ACC112 (cell line): ENCODE measurements at regions not wholly inside any gene's neighbourhood (a gene's known extent, or its start where the extent isn't known, plus 50 kb on each side); places are given as distances from the start of the nearest gene placed in this dataset.

Source experiments
- H2AFZ ChIP-seq: fragments of 200-600 bp; sonication (generic); one replicate; pipeline ENCODE4 v1.6.0; 2017; ENCODE audit warnings: antibody characterized with exemption, low read length; ENCODE audit not compliant: unreplicated experiment
- H3K27ac ChIP-seq: fragments of 200-600 bp; sonication (generic); 2 replicates; pipeline ENCODE4 v1.5.1; 2014; ENCODE audit warnings: low read depth, mild to moderate bottlenecking, antibody characterized with exemption, low read length, moderate library complexity
- H3K27me3 ChIP-seq: fragments of 200-600 bp; sonication (generic); 2 replicates; pipeline ENCODE4 v1.6.1; 2014; ENCODE audit warnings: mild to moderate bottlenecking, antibody characterized with exemption, low read length, moderate library complexity, mixed read lengths; ENCODE audit not compliant: insufficient read depth
- H3K36me3 ChIP-seq: fragments of 200-600 bp; sonication (generic); 2 replicates; pipeline ENCODE4 v1.6.1; 2016; ENCODE audit warnings: mild to moderate bottlenecking, antibody characterized with exemption, low read length, moderate library complexity, mixed read lengths; ENCODE audit not compliant: insufficient read depth
- H3K4me1 ChIP-seq: fragments of 200-600 bp; sonication (generic); one replicate; pipeline ENCODE4 v1.6.1; 2016; ENCODE audit warnings: low read length, mixed read lengths; ENCODE audit not compliant: insufficient read depth, unreplicated experiment, control insufficient read depth
- H3K4me3 ChIP-seq: fragments of 200-600 bp; sonication (generic); 2 replicates; pipeline ENCODE4 v1.5.1; 2014; ENCODE audit warnings: mild to moderate bottlenecking, low read depth, low read length
- H3K79me2 ChIP-seq: fragments of 200-600 bp; sonication (generic); one replicate; pipeline ENCODE4 v1.6.0; 2016; ENCODE audit warnings: low read length; ENCODE audit not compliant: control insufficient read depth, unreplicated experiment, insufficient read depth

DNA sequence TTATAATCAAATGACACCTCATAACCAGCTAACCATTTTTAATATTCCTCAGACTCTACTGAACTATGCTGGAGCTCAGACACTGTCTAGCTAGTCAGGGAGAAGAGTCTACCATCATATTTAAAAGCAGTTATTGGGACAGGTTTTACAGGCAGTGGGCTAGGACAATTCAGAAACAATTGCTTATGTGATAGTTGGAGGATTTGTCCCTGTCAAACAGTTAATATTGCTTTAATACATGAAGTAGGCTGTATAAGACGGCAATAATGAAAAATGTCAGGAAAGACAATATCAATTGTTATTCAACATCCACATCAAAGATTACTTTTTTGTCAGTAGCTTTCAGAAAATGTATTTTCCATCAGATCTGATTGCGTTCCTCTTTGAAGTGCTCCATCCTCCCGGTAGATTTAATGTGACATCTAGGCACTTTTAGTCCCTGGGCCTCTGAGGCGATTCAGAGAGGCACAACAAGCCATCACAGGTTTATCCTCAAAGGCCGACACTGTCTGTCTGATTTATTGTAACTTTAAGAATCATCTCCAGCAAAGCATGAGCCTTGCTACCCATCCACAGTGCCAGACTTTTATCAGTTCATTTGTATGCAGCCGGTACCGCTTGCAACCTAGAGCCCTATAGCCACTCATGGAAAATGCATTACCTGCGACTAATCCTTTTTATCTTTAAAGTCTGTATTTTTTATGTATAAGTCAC lies 152.2 kb downstream of the PSAT1 start:
- Histone ChIP-seq H3K27ac (no peak overlapping the region), H3K4me1 (no peaks in the 10 kb centered on the region), H3K4me3 (no peak overlapping the region), H3K79me2 (no peaks in the 10 kb centered on the region), H3K27me3 (no peaks in the 10 kb centered on the region), H3K36me3 (no peaks in the 10 kb centered on the region), H2AFZ (no peak overlapping the region)

DNA sequence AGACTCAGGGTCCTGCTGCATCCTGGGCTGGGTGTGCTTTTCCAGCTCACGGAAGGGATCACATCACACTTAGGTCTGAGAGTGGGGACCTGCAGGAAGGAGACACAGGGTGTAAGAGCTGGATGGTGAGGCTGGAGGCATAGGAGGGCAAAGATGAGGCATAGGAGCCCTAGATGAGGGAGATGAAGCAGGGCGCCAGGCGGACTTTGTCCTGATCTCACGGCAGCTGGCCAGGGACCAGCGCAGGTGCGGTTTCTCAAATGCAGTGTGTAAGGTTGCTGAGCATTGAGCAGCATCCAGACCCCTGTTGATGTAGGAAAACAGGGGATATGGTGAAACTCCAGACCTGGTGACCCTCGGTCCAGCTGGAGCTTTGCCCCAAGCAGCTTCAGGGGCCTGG lies 156.5 kb downstream of the PSAT1 start:
- no peak overlapping the region for H3K27ac ChIP-seq
- H2AFZ ChIP-seq: no peak overlapping the region
- no peaks in the 10 kb centered on the region; the same call in 1 of the 2 replicates for H3K27me3 ChIP-seq
- no peak overlapping the region for H3K4me3 ChIP-seq
- no peaks in the 10 kb centered on the region for H3K4me1 ChIP-seq
- H3K36me3 ChIP-seq: no peaks in the 10 kb centered on the region
- H3K79me2 ChIP-seq: no peaks in the 10 kb centered on the region

DNA sequence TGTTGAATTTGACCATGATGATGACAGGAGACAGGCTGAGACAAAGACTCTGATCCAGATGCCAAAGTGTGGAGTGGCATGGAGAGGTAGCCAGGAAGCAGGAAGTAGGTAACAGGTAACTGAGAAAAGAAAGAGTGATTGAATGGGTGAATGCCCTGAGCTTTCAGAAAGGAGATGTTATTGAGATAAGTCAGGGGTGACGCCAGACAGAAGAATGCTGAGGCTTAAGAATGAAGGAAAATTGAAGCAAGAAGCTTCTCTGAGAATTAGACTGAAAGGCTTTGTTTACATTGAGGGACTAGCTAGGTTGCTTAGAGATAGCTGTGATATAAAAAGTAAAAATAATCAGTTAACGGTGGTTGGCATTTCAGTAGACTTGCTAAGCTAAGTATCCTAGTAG lies 165.7 kb downstream of the PSAT1 start:
- Histone ChIP-seq H3K4me1 (no peaks in the 10 kb centered on the region), H3K27ac (no peak overlapping the region), H3K79me2 (no peaks in the 10 kb centered on the region), H3K36me3 (no peaks in the 10 kb centered on the region), H3K4me3 (no peak overlapping the region), H2AFZ (no peak overlapping the region), H3K27me3 (peaks cover 20% of the 10 kb centered on the region)

DNA sequence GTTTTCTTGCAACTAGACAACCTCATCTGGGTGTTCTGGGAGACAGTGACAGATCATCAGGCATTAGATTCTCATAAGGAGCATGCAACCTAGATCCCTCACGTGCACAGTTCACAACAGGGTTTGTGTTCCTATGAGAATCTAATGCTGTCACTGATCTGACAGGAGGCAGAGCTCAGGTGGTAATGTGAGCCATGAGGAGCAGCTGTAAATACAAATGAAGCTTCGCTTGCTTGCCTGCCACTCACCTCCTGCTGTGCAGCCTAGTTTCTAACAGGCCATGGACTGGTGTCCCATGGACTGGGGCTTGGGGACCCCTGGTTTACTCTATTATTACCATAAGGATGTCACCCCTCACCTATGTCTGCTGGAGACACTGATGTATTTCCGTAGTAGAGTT lies 166.8 kb downstream of the PSAT1 start:
- Histone ChIP-seq H3K27me3 (peaks cover 30% of the 10 kb centered on the region), H3K4me1 (no peaks in the 10 kb centered on the region), H3K79me2 (no peaks in the 10 kb centered on the region), H3K36me3 (no peaks in the 10 kb centered on the region), H3K27ac (no peak overlapping the region), H3K4me3 (no peak overlapping the region), H2AFZ (no peak overlapping the region)

DNA sequence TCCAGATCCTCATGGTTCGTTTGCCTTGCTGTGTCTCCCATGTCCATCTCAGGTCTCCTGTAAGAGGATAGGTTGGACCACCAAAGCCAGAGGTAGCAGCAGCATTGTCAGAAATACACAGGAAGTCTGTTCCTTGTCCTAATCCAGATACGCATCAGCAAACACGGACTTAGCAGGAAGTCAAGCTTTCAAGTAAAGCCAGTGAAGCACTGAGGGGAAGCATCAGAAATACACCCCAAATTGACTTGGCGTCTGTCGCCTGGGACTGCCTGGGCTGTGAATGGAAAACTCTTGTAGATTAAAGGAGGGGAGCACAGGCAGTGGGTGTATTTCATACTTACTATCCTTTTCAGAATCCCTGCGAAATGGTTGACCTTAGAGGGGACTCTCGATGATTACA lies 171.3 kb downstream of the PSAT1 start:
- Histone ChIP-seq H3K27me3 (peaks cover 33% of the 10 kb centered on the region), H3K79me2 (no peaks in the 10 kb centered on the region), H2AFZ (no peak overlapping the region), H3K4me1 (no peaks in the 10 kb centered on the region), H3K4me3 (no peak overlapping the region), H3K36me3 (no peaks in the 10 kb centered on the region), H3K27ac (no peak overlapping the region)

DNA sequence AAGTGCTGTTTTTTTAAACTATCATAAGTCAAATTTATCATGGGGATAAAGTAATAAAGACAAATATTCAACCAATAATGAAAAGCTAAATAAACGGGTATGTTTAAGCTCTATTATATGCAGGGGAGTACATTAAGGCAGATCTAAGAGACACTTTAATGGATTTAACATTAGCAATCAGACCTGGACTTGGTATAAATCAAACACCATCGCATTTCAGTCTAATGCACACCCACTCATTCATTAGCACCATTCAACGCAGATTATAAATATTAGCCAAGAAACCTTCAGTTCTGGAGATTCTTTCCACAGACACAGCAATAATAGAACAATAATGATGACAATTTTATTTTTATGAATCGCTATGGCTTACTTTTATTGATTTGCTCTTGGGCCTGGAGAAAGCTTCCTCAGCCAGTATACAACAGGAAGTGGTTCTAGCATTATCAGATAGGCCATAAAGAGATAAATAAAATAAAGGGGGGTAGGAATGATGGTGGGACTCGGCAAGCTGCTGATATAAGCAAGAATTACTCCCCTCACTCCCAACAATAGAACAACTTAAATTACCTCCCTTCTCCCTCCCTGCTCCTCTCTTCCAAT lies 172.2 kb downstream of the PSAT1 start:
- Histone ChIP-seq H3K79me2 (no peaks in the 10 kb centered on the region), H3K36me3 (no peaks in the 10 kb centered on the region), H3K27me3 (peaks cover 33% of the 10 kb centered on the region), H3K4me3 (no peak overlapping the region), H2AFZ (no peak overlapping the region), H3K4me1 (no peaks in the 10 kb centered on the region), H3K27ac (no peak overlapping the region)

DNA sequence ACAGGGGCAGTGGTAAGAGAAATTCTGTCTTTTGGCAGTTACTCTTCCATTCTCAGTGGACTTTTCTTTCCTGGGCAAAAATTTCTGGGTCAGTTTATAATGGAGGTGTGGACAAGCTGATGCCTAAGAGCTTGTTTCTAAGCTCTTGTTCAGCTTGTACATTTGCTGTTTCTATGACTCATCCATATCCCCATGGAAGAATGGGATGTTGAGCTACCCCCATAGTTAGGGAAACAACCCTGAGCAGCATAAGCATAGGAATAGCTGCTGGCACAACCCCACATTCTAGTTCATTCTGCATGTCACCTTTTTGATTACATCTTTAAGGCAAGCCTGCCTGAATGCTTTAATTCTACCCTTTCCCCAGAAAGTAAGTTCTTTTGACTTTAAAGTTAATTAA lies 173.3 kb downstream of the PSAT1 start:
- H3K27ac ChIP-seq: no peak overlapping the region
- H2AFZ ChIP-seq: no peak overlapping the region
- no peaks in the 10 kb centered on the region for H3K36me3 ChIP-seq
- H3K4me1 ChIP-seq: no peaks in the 10 kb centered on the region
- H3K27me3 ChIP-seq: peaks cover 30% of the 10 kb centered on the region; the same call in 1 of the 2 replicates
- H3K4me3 ChIP-seq: no peak overlapping the region
- H3K79me2 ChIP-seq: no peaks in the 10 kb centered on the region

DNA sequence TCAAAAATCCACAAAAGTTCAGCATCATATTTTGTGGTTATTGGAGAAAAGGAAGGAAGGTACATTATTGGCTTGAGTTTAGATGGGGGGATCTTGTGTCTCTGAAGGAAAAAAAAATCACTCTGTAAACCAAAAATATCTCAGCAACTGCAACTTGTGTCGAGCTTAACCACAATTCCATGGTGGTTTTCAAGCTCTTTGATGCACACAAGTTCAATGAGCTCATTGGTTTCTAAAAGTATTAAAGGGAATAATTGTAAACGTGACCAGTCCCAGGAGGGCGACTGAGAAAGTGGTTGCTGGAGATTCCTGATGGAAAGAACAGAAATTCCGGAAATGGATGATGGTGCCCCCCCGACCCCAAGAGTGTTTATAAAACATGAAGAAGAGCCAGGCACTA lies 173.8 kb downstream of the PSAT1 start:
- peaks cover 30% of the 10 kb centered on the region; the same call in 1 of the 2 replicates for H3K27me3 ChIP-seq
- H3K27ac ChIP-seq: no peak overlapping the region
- H3K79me2 ChIP-seq: no peaks in the 10 kb centered on the region
- H3K4me3 ChIP-seq: no peak overlapping the region
- no peaks in the 10 kb centered on the region for H3K4me1 ChIP-seq
- H2AFZ ChIP-seq: no peak overlapping the region
- no peaks in the 10 kb centered on the region for H3K36me3 ChIP-seq

DNA sequence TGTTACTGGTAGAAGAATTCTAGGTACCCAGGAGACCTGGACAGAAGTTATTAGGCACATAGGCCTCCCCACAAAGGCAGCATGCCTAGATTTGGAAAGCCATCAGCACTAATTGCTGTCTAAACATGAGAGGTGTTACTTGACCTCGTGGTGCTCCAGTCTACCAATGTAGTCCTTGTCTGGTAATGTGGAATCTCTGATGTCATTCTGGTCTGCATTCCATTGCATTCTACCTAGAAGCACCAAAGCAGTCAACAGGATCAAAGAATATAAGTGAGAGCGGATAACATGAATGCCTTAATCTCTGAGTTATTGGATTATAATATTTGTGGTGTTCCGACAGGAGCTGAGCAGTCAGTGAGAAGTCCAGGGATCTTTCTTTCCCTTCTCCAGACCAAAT lies 175.2 kb downstream of the PSAT1 start:
- Histone ChIP-seq H3K4me1 (no peaks in the 10 kb centered on the region), H3K79me2 (no peaks in the 10 kb centered on the region), H3K27ac (no peak overlapping the region), H3K36me3 (no peaks in the 10 kb centered on the region), H3K27me3 (peaks cover 22% of the 10 kb centered on the region; the same call in 1 of the 2 replicates), H2AFZ (no peak overlapping the region), H3K4me3 (no peak overlapping the region)

DNA sequence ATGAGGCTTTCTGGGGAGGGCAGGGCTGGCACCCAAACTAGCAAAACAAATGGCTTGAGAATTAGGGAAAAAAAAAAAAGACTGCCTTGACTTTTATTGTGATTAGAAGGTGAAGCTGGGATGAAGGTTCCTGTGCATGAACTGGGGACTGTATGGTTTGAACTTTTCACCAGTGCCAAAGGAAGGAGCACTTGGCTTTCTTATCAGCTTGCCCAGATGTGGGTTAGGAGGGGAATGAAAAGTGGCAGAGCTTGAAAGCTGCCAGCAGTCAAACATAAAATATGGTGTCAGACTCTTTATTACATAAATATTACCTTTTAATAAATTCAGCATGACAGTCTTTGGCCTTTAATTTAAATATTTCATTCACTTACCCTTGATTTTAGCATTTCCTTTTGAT lies 182.5 kb downstream of the PSAT1 start:
- Histone ChIP-seq H3K4me3 (no peak overlapping the region), H3K27ac (no peak overlapping the region), H3K79me2 (no peaks in the 10 kb centered on the region), H3K4me1 (no peaks in the 10 kb centered on the region), H3K27me3 (no peaks in the 10 kb centered on the region; the same call in 1 of the 2 replicates), H3K36me3 (no peaks in the 10 kb centered on the region), H2AFZ (no peak overlapping the region)

DNA sequence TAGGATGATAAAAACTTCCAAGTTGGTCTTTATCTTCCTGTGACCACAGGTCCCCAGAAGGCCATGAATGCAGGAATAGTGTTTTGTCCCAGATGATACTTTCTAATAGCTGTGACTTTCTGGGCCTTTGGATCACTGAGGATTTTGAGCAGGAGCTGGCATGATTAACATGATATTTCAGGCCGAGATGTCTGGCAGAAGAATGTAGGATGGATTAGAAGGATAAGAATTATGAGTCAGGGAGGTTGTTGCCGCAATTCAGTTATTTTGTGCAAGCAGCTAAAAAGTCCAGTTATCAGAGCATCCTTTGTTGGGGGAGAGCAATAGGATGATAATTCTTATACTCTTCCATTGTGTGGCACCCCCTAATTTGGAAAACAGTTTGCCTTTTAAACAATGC lies 189.7 kb downstream of the PSAT1 start:
- Histone ChIP-seq H3K79me2 (no peaks in the 10 kb centered on the region), H2AFZ (no peak overlapping the region), H3K4me3 (no peak overlapping the region), H3K27me3 (peaks cover 11% of the 10 kb centered on the region; the same call in 1 of the 2 replicates), H3K27ac (no peak overlapping the region), H3K36me3 (no peaks in the 10 kb centered on the region), H3K4me1 (no peaks in the 10 kb centered on the region)
